Kidney (tissue), 13 donors: ENCODE measurements at regions not wholly inside any gene's neighbourhood (a gene's known extent, or its start where the extent isn't known, plus 50 kb on each side); places are given as distances from the start of the nearest gene placed in this dataset.

ENCODE experiments used
- DNase-seq, 5 donors: peaks; one replicate each; pipeline ENCODE4 v3.0.0-alpha.2; 2013 to 2020
- FAIRE-seq: peaks from 2 replicates; lab custom pipeline; 2012; peaks lifted over from hg19 to GRCh38; lab: Jason Lieb, UNC
- H3K27ac ChIP-seq, 2 donors: one replicate each; pipeline ENCODE4 v1.7.0; 2013; ENCODE audit warnings: low read depth in 2 of 2, low read length in 2 of 2, inconsistent platforms in 1 of 2
- H3K27me3 ChIP-seq: one replicate; pipeline ENCODE4 v1.7.1; 2013; ENCODE audit warnings: low read length, inconsistent platforms; ENCODE audit not compliant: control insufficient read depth, insufficient read depth
- H3K36me3 ChIP-seq, 3 donors: one replicate each; pipeline versions ENCODE4 v1.7.0 to v1.7.1; 2013; ENCODE audit warnings: low read length in 3 of 3, control low read depth in 1 of 3, inconsistent platforms in 1 of 3; ENCODE audit not compliant: insufficient read depth in 3 of 3, control insufficient read depth in 2 of 3
- H3K4me1 ChIP-seq, 3 donors: one replicate each; pipeline versions ENCODE4 v1.7.0 to v1.7.1; 2013; ENCODE audit warnings: low read length in 3 of 3, inconsistent platforms in 1 of 3, low read depth in 1 of 3; ENCODE audit not compliant: control insufficient read depth in 2 of 3, insufficient read depth in 2 of 3
- H3K4me3 ChIP-seq, 3 donors: one replicate each; pipeline versions ENCODE4 v1.7.0 to v1.8.1; 2013; ENCODE audit warnings: low read length in 3 of 3, control low read depth in 1 of 3, inconsistent platforms in 1 of 3
- H3K9ac ChIP-seq, 3 donors: one replicate each; pipeline versions ENCODE4 v1.7.0 to v1.7.1; 2013; ENCODE audit warnings: low read length in 3 of 3, control low read depth in 1 of 3, inconsistent platforms in 1 of 3
- H3K9me3 ChIP-seq, 3 donors: one replicate each; pipeline versions ENCODE4 v1.7.0 to v1.7.1; 2013; ENCODE audit warnings: low read length in 3 of 3, control low read depth in 1 of 3, inconsistent platforms in 1 of 3; ENCODE audit not compliant: control insufficient read depth in 2 of 3, insufficient read depth in 1 of 3
- intact Hi-C: fragments of 100-400 bp; cut with DNase I; formaldehyde crosslinking; loops from one replicate; pipeline ENCODE4 v1.11.1; 2022
- TF ChIP-seq, protein P1 (sequence below): IDR thresholded peaks from 3 replicates; pipeline ENCODE4 v1.5.1; 2012; ENCODE audit warnings: mild to moderate bottlenecking, moderate library complexity, borderline replicate concordance; ENCODE audit not compliant: insufficient read depth; ENCODE audit errors: extremely low read depth
- donor health status: control.
- donor health status: control.
- donor health status: control.
- donor health status: control.
- donor health status: control.
- donor health status: DM: yes; HTN: yes; CAD: no.
- donor health status: Normal renal cell carcinoma (clear cell type).

DNA sequence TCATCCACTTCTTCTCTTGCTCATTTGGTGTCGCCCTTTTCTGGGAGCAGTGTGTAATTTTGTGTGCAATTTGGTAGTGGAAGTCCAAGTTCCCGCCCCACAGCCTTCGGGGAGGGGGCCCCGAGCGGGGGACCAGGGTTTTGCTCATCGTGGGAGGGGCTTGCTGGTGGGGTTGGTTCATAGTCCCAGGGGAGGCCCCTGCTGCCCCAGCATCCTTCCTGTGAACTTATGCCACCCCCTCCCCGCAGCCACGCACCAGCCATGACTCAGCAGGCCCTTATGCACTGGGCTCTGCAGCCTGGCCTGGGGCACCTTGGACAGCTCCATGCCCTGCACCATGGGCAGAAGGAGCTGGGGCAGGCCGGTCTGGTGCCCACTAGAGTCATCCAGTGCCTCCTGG lies 1183.6 kb downstream of the BRD1 start:
- Histone ChIP-seq H3K4me1 (no peaks in the 10 kb centered on the region), H3K36me3 (no peaks in the 10 kb centered on the region), H3K27ac (no peak overlapping the region), H3K9me3 (no peaks in the 10 kb centered on the region), H3K4me3 (no peak overlapping the region), H3K27me3 (no peaks in the 10 kb centered on the region), H3K9ac (no peak overlapping the region)
- FAIRE-seq (no peak), DNase-seq (peak in 1 of 5 donors; percentile 35)
- intact Hi-C loops = no loop called here
- TF ChIP-seq, protein P1, sequence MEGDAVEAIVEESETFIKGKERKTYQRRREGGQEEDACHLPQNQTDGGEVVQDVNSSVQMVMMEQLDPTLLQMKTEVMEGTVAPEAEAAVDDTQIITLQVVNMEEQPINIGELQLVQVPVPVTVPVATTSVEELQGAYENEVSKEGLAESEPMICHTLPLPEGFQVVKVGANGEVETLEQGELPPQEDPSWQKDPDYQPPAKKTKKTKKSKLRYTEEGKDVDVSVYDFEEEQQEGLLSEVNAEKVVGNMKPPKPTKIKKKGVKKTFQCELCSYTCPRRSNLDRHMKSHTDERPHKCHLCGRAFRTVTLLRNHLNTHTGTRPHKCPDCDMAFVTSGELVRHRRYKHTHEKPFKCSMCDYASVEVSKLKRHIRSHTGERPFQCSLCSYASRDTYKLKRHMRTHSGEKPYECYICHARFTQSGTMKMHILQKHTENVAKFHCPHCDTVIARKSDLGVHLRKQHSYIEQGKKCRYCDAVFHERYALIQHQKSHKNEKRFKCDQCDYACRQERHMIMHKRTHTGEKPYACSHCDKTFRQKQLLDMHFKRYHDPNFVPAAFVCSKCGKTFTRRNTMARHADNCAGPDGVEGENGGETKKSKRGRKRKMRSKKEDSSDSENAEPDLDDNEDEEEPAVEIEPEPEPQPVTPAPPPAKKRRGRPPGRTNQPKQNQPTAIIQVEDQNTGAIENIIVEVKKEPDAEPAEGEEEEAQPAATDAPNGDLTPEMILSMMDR = no peak

DNA sequence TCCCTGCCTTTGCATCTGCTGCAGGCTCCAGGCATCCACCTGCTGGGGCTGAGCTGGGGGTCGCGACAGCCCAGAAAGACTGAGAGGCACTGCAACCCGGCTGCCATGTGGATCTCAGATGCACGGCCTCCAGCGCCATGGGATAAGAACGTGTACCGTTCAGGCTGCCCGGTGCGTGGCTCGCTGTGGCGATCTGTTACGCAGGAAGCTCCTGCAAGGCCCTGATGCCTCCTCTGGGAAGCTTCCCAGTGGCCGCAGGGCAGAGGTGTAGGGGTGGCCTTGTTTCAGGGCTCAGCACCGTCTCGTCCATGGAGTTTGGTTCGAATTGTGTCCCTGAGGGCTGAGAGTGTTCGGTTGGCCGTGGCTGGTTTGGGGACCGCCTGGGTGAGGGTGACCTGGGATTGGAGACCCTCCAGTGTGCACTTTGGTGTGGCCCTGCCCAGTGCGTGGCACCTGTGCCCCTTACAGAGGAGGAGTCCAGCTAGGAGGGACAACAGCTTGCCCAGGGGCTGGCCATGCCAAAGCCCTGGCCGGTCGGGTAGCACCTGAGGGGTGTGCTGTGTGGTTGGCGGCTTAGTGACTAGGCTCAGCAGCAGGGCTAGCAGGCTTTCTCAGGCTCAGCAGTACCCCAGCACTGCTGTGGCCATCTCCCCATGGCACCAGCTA lies 1184.5 kb downstream of the BRD1 start:
- intact Hi-C loops = no loop called here
- Histone ChIP-seq H3K9me3 (no peaks in the 10 kb centered on the region), H3K27me3 (no peaks in the 10 kb centered on the region), H3K9ac (no peak overlapping the region), H3K4me3 (no peak overlapping the region), H3K36me3 (no peaks in the 10 kb centered on the region), H3K27ac (no peak overlapping the region), H3K4me1 (no peaks in the 10 kb centered on the region)
- no peak for DNase-seq
- TF ChIP-seq, protein P1 = no peak
- no peak for FAIRE-seq

DNA sequence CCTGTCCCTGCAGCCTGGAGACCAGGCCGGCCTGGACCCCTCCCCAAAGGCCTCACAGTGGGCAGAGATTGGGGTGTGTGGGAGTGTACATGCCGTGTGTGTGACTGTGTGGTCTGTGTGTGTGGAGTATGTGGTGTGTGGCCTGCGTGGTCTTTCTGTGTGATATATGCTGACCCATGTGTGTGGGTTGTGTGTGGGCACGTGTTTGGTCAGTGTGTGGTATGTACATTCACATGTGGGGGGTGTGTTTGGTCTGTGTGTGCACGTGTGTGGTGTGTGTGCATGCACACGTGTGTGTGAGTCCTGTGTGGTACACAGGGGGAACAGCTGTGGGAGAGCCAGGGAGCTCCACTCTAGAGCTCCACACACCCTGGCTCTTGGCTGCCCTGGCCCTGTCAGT lies 1185.1 kb downstream of the BRD1 start:
- no peaks in the 10 kb centered on the region for H3K36me3 ChIP-seq
- FAIRE-seq = no peak
- H3K4me1 ChIP-seq = no peaks in the 10 kb centered on the region
- H3K9ac ChIP-seq = no peak overlapping the region
- DNase-seq = no peak
- no peak overlapping the region for H3K4me3 ChIP-seq
- H3K9me3 ChIP-seq = no peaks in the 10 kb centered on the region
- intact Hi-C loops = no loop called here
- no peak overlapping the region for H3K27ac ChIP-seq
- TF ChIP-seq, protein P1 = no peak
- no peaks in the 10 kb centered on the region for H3K27me3 ChIP-seq
